OCI-LY3 (cell line): ENCODE measurements at regions not wholly inside any gene's neighbourhood (a gene's known extent, or its start where the extent isn't known, plus 50 kb on each side); places are given as distances from the start of the nearest gene placed in this dataset.
"Not testable (repeated sequence)": the region's sequence is repeated elsewhere in the genome, so short reads cannot be mapped to it uniquely, and the experiment has no call there.

Experiments
- H2AFZ ChIP-seq: fragments of 200-600, 300-600 bp; shearing (Covaris generic); 2 replicates; pipeline ENCODE4 v1.6.0; 2014; ENCODE audit warnings: antibody characterized with exemption, low read depth, low read length
- H3K27ac ChIP-seq: fragments of 200-600, 300-600 bp; sonication (generic); 2 replicates; pipeline ENCODE4 v1.5.1; 2014; ENCODE audit warnings: mild to moderate bottlenecking, low read length, moderate library complexity, mixed read lengths
- H3K27me3 ChIP-seq: fragments of 200-600, 300-600 bp; sonication (generic); 2 replicates; pipeline ENCODE4 v1.6.1; 2014; ENCODE audit warnings: low read depth, low read length, mixed read lengths
- H3K36me3 ChIP-seq: fragments of 200-600, 300-600 bp; sonication (generic); replicated peaks from 2 replicates; pipeline ENCODE3; 2014; ENCODE audit warnings: low read depth, low read length, mixed read lengths
- H3K4me1 ChIP-seq: fragments of 300-600, 200-600 bp; sonication (generic); 2 replicates; pipeline ENCODE4 v1.6.1; 2014; ENCODE audit warnings: low read length, mixed read lengths
- H3K4me2 ChIP-seq: fragments of 200-600, 300-600 bp; sonication (generic); 2 replicates; pipeline ENCODE4 v1.6.1; 2014; ENCODE audit warnings: low read length, mixed read lengths
- H3K4me3 ChIP-seq: fragments of 300-600, 200-600 bp; sonication (generic); 2 replicates; pipeline ENCODE4 v1.5.1; 2014; ENCODE audit warnings: antibody characterized with exemption, mild to moderate bottlenecking, low read length, moderate library complexity
- H3K79me2 ChIP-seq: fragments of 300-600, 200-600 bp; shearing (Covaris generic); 2 replicates; pipeline ENCODE4 v1.6.1; 2014; ENCODE audit warnings: mild to moderate bottlenecking, low read length, mixed read lengths
- H3K9ac ChIP-seq: fragments of 300-600, 200-600 bp; shearing (Covaris generic); 2 replicates; pipeline ENCODE4 v1.6.0; 2014; ENCODE audit warnings: mild to moderate bottlenecking, low read length, moderate library complexity
- H3K9me3 ChIP-seq: fragments of 200-600, 300-600 bp; shearing (Covaris generic); 2 replicates; pipeline ENCODE4 v1.6.1; 2014; ENCODE audit warnings: low read length, mixed read lengths; ENCODE audit not compliant: insufficient read depth
- H4K20me1 ChIP-seq: fragments of 200-600, 300-600 bp; sonication (generic); 2 replicates; pipeline ENCODE4 v1.6.1; 2016; ENCODE audit warnings: low read length, mixed read lengths; ENCODE audit not compliant: insufficient read depth
- CTCF ChIP-seq: fragments of 200-600, 300-600 bp; sonication (generic); IDR thresholded peaks from 2 replicates; pipeline ENCODE4 v1.5.1; 2014; ENCODE audit warnings: antibody characterized with exemption, low read length, low read depth
- EZH2phosphoT487 ChIP-seq: fragments of 200-600 bp; shearing (Covaris generic); IDR thresholded peaks from 2 replicates; pipeline ENCODE4 v1.6.1; 2018; ENCODE audit warnings: antibody characterized with exemption, mixed run types, low read depth

GRCh38 chrX:66760651-66761050, 121.8 kb upstream of the EDA2R start:
- TF ChIP-seq EZH2phosphoT487 (no peak), CTCF (peak; percentile 14; the same call in 1 of the 2 replicates)
- Histone ChIP-seq H3K4me1 (no peaks in the 10 kb centered on the region), H3K4me2 (no peak overlapping the region), H4K20me1 (no peaks in the 10 kb centered on the region), H3K27ac (no peak overlapping the region), H2AFZ (no peak overlapping the region), H3K79me2 (no peaks in the 10 kb centered on the region), H3K4me3 (no peak overlapping the region), H3K27me3 (no peaks in the 10 kb centered on the region), H3K9ac (no peak overlapping the region), H3K9me3 (no peaks in the 10 kb centered on the region), H3K36me3 (no peaks in the 10 kb centered on the region)

GRCh38 chrX:66756717-66757116, 117.8 kb upstream of the EDA2R start:
- no peak for TF ChIP-seq CTCF
- TF ChIP-seq EZH2phosphoT487 = no peak
- no peak overlapping the region for H3K4me2 ChIP-seq

DNA sequence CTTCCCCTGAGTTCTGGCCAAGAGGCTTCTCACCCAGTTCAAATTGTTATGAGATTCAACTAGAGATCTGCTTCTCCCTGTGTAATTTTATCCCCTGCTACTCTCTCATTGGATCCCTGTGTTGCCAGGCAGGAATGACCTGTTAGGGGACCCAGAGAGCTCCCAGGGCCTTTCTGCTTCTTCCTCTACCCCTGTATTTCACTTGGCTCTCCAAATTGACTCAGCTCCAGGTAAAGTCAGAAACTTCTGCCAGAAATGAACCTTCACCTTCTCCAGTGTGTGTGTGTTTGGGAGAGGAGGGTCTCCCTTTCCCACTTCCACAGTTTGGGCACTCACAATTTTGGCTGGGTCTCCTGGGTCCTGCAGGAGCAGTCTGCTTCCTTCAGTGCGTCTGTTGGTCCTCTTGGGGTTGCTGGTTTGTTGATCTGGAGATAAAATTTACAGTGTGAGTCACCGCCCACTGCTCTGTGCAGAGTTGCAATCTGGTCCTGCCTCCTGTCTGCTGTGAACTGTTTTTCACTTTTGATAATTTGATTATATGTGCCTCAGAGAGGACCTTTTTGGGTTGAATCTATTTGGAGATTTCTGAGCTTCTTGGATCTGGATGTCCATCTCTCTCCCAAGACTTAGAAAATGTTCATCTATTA, 112.4 kb upstream of the EDA2R start:
- Histone ChIP-seq H3K36me3 (no peaks in the 10 kb centered on the region), H3K9ac (no peak overlapping the region), H3K4me3 (no peak overlapping the region), H2AFZ (no peak overlapping the region), H3K4me2 (no peak overlapping the region), H3K79me2 (no peaks in the 10 kb centered on the region), H3K4me1 (no peaks in the 10 kb centered on the region), H3K27me3 (no peaks in the 10 kb centered on the region), H4K20me1 (no peaks in the 10 kb centered on the region), H3K9me3 (no peaks in the 10 kb centered on the region), H3K27ac (no peak overlapping the region)
- TF ChIP-seq EZH2phosphoT487 (no peak), CTCF (no peak)

More at GRCh38 chrX:66756717-66757116, 117.8 kb upstream of the EDA2R start:
- no peaks in the 10 kb centered on the region for H3K9me3 ChIP-seq
- no peaks in the 10 kb centered on the region for H4K20me1 ChIP-seq
- no peak overlapping the region for H3K27ac ChIP-seq
- H3K4me3 ChIP-seq = no peak overlapping the region
- no peaks in the 10 kb centered on the region for H3K36me3 ChIP-seq
- no peaks in the 10 kb centered on the region for H3K79me2 ChIP-seq
- no peak overlapping the region for H3K9ac ChIP-seq
- no peaks in the 10 kb centered on the region for H3K4me1 ChIP-seq
- H3K27me3 ChIP-seq = no peaks in the 10 kb centered on the region
- H2AFZ ChIP-seq = no peak overlapping the region

- H3K27ac ChIP-seq, H3K4me1 ChIP-seq, H3K4me3 ChIP-seq, H4K20me1 ChIP-seq, H3K9me3 ChIP-seq, H3K9ac ChIP-seq, H2AFZ ChIP-seq, H3K79me2 ChIP-seq, H3K4me2 ChIP-seq, H3K36me3 ChIP-seq, H3K27me3 ChIP-seq: not testable (repeated sequence)
Observed at GRCh38 chrX:66744519-66744918, 105.6 kb upstream of the EDA2R start.

DNA sequence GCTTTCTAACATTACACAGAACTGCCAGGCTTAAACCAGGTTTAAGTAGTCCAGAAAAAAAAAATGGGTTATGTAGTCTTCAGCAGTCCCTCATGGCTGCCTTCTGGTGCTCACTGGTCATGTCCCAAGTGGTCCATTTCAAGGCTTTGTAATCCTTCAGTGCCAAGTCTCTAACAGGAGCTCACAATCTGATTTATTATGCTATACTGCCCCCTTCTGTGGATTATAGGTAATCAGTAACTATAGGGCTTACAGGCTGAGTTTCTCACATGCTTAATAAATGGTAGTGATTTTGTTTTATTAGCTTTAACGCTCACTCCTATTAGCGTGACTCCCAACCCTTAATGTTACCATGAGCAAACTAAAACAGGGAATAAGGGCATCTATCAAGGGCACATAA, 92.5 kb upstream of the EDA2R start:
- H3K27me3 ChIP-seq = no peaks in the 10 kb centered on the region
- no peaks in the 10 kb centered on the region for H3K79me2 ChIP-seq
- H4K20me1 ChIP-seq = no peaks in the 10 kb centered on the region
- no peak overlapping the region for H3K9ac ChIP-seq
- H3K9me3 ChIP-seq = no peaks in the 10 kb centered on the region
- no peaks in the 10 kb centered on the region for H3K4me1 ChIP-seq
- H3K36me3 ChIP-seq = no peaks in the 10 kb centered on the region
- H3K27ac ChIP-seq = no peak overlapping the region
- H2AFZ ChIP-seq = no peak overlapping the region
- no peak overlapping the region for H3K4me2 ChIP-seq
- TF ChIP-seq EZH2phosphoT487 (no peak), CTCF (peak; percentile 56)
- no peak overlapping the region for H3K4me3 ChIP-seq
